NT2/D1 (cell line): ENCODE measurements at regions not wholly inside any gene's neighbourhood (a gene's known extent, or its start where the extent isn't known, plus 50 kb on each side); places are given as distances from the start of the nearest gene placed in this dataset.

Source experiments
- SUZ12 ChIP-seq: IDR thresholded peaks from 2 replicates; pipeline ENCODE4 v1.6.1; 2011; ENCODE audit not compliant: insufficient read length, insufficient read depth; ENCODE audit errors: extremely low read depth
- YY1 ChIP-seq: IDR thresholded peaks from 2 replicates; pipeline ENCODE4 v1.6.1; 2011; ENCODE audit not compliant: insufficient read length, insufficient read depth
- ZNF274 ChIP-seq: IDR thresholded peaks from 2 replicates; pipeline ENCODE4 v1.6.1; 2011; ENCODE audit warnings: mild to moderate bottlenecking, low read depth, low read length

DNA sequence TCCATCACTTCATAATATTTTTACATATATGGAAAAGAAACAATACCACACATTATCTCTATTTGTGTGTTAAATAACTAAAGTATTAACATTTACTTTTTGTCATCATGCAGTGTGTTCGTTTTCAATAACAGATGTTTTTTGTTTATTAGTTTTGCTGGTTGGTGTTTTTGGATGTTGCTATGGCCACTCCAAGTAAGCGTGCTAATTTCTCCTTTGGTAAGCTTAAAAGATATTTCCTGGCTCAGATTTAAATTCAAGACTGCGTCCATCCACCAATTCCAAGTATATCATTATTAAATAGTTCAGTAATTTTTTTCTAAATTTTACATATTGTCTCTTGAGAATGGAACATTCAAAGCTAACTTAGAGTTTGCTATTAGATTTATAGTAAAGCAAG lies 235.4 kb upstream of the IL1RAPL1 start:
- no peak for TF ChIP-seq SUZ12
- TF ChIP-seq ZNF274: no peak
- TF ChIP-seq YY1: no peak
